8988T (cell line): ENCODE measurements at regions not wholly inside any gene's neighbourhood (a gene's known extent, or its start where the extent isn't known, plus 50 kb on each side); places are given as distances from the start of the nearest gene placed in this dataset.

Experiments used
- DNase-seq: peaks from one replicate; pipeline ENCODE4 v3.0.0; 2011

DNA sequence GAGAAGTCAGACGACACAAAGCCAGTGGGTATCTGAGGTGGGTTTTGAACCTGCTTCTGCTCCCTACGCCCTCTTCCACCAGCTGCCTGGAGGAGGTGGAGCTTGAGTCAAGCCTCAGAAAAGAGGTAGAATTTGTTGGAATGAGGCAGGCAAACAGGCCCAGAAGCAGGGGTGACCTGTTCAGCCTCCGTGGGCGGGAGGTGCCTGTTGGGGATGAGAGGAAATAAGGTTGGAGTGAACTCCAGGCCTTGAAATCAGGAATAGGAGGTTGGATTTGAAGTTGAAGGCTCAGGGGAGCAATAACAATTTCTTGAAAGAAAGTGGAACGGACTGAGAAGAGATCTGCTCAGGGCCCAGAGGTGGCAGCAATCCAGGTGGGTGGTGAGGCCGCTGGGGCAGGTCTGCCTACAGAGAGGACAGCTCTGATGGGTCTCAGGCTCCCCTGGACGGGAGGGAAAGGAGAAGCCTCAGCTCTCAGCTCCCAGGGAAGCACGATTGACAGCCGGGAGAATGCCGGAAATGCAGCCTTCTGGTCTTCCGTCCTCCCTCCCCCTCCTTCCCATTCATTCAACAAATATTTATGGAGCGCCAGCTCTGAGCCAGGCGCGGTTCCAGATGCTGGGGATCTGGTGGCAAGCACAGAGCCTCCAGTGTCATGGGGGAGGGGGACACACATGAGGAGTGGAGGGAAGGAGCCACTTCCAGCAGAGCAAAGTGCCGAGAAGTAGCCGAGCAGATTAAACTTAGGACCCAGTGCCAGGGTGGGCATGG lies 61.9 kb upstream of the CIBAR2 start:
- DNase-seq, result peak; percentile 93

DNA sequence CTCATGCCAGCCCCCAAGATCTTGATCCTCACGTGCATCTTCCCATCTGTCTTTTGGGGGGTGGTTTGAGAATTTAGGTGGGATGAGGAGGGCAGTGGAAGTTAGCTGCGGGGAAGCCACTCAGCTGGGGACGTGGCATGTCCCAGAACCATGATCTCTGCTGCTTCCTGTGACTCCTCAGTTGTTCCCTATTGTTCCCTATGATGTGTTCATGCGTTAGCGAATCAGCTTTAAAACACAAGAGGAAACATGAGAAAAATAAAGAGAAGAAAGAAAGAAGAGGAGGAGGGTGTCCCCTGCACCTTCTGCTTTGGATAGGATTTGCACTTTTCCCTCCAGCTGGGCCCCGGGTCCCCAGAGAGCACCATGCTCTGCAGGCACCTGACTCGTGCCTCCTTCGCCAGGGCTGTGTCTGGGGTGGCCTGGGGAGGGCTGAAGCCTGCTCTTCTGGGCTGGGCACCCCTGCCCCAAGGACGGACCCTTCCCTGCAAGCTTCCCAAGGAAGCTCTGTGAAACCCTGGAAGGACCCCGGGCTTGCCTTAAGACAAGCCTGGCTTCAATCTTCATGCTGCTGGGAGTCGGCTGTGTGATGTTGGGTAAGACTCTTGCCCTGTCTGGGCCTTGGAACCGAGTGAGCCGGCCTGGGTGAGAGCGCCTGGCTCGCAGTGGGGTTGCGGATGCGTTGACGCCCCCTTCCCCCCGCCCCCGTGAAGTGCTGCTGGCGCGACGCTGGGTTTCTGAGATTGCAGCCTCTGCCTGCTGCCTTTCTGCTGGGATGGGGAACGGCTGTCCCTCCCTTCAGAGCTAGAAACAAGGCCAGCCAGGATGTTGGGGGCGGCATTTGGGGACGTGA lies 62.8 kb upstream of the CIBAR2 start:
- no peak for DNase-seq

DNA sequence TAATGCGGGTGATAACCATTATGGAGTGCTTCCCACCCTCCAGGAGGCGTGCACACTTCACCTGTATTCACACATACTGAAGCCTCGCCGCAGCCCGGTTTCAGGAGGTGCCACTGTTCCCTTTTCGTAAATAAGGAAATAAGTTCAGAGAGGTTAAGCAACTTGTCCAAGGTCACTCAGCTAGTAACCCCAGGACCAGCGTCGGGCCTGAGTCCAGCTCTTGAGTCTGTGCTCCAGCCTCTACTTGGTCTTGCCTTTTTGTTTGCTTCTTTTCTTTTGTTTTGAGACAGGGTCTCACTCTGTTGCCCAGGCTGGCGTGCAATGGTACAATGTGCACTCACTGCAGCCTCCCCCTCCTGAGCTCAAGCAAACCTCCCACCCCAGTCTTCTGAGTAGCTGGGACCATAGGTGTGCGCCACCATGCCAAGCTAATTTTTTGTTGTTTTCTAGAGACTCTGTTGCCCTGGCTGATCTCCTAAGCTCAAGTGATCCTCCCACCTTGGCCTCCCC lies 63.5 kb upstream of the CIBAR2 start:
- no peak for DNase-seq

DNA sequence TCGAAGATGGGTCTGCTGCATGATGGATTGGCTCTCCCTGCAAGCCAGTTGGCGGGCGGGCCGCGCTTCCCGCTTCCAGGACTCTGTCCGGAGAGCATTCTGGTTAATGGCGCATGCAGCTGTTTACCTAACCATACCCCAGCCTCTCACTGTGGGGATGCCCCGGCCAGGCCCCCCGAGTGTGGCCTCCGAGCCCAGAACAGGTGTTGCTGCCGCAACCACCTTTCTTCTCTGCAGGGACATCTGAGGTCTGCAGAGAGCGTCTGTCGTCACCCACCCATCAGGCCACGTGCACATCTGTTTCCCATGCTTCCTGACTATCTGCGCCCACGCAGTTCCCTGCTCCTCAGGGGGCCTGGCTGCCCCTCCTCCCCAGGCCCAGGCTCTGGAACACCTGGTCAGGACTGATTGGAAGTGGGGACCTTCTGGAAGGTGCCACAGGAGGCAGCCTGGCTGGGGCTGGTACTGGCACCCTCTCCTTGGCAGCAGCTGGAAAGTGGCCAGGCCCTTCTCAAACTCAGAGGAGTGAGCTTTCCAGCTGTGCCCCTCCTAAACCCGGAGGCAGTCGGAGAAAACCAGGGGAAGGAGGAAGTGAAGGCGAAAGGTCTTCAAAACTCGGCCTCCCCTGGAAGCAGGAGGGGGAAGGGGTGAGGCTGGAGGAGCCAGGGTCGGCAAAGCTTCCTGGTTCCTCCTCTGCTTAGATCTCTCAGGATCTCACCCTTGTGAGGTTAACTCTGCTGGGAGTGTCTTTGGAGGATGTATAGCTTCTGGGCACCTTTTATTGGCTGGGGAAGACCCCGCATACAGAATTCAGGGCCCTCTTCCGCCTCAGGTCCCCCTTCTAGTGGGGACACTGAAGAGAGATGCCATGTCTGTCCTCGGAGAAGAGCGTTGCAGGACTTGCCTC lies 64.5 kb upstream of the CIBAR2 start:
- DNase-seq, result no peak

DNA sequence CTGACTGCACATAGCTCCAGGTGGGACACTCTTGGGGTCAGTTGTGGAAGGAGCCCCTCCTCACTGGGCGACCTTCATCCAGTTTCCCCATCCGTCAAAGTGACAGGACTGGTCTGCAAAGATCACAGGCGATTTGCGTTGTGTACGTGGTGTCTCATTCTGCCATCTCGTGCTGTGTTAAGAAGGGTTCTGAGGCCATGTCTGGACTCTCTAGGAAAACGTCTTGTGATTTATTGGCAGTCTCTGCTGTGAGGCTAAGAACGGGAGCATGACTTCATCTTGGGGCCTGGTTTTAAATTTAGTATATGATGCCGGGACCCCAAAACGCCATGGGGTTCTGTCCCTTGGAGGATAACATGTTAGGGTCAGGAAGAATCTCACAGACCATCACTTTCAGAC lies 65.2 kb upstream of the CIBAR2 start:
- no peak for DNase-seq

DNA sequence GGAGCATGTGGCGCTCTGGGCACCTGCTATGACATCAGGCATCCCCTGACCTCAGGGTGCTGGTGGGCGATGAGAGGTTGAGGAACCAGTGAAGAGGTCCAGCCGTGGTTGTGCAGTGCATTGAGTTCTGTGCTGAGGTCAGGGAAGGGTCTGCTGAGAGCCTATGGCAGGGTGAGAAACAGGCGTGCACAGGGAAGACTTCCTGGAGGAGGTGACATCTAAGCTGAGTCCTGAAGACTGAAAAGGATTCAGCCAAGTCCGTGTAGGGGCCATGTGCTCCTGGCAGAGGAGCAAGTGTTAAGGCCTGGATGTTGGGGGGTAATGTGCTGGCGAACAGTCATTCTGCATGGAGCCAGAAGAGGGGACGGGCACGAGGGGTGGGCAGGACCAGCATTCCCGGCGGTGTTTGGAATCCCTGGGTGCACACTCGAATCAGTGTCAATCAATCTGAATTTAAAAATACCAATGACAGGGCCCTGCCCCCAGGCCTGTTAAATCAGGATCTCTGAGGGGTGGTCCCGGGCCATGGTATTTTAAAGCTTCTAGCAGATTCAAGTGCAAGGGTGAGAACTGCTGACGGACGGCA lies 65.8 kb upstream of the CIBAR2 start:
- no peak for DNase-seq

DNA sequence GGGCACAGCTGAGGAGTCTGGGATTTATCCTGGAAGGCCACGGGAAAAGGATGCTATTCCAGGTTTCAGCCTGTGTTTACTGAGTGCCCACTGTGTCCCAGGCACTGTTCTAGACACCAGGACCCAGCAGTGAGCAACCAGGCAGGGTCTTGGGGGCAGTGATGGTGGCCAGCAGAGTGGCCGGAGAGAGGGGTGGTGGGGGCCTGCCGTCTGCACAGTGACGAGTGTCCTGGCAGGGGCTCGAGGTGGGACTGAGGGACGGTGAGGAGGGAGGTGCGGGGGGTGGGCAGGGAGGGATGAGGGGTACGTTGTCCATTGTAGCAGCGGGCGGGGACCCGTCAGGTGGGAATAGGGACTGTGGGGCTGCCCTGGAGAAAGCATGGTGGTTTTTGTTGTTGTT lies 66.3 kb upstream of the CIBAR2 start:
- no peak for DNase-seq

DNA sequence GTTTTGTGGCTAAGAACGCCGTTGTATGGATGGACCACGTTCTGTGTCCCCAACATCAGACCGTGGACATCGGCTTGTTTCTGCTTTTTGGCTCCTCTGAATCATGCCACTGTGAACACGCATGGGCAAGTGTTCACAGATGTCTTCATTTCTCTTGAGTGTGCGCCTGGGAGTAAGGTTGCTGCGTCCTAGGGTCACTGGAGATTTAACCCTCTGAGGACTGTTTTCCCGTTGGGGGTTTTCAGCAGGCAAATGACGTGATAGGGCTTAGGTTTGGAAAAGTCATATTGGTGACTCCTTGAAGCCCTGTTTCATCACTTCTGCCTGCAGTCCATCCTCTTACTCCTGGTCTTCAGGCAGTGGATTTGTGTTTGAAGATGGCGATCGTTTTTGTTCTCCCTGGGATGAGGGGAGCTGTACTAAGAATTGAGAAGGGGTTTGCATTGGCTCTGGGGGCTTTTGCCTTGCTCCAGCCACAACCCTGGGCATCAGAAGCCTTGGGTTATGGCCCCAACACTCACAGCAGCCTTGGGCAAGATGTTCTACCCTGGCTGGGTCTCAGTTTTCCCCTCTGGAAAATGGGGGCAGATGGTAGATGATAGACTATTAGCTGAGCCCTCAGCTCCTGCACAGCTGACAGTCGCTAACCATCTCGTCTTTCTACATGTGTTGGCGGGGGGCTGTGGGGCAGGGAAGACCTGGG lies 67.2 kb upstream of the CIBAR2 start:
- no peak for DNase-seq

DNA sequence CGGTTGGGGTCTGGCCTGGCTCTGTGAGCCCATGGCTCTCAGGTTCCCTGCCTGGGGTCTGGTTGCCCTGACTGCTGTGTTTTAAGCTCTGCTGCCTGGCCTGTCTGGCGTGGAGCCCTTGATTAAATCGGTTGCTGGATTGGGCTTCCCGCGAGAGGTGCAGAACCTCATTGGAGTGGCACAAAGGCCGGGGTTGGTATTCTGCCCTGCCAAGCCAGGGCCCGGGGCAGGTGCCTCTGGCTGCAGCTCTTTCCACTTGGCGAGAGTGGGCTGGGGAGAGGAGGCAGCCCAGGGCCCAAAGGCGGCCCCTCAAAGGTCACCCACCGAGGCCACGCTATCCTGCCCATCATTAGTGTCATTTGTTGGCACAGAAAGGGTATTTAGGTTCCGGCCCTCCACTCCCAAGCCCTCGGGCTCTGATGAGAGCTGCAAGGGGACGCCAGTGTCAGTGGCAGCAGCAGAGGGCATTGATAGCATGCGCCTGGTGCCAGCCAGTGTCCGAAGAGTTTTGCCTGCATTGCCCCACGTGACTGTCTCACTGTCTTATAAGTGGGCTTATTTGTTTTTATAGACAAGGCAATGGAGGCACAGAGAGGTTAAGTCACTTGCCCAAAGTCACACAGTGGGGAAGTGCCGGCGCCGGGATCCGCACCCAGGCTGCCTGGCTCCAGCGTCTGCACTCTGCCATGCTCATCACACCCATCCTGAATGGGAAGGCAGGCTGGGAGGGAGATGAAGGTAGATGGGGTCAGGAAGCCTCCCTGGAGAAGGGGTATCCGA lies 68.0 kb upstream of the CIBAR2 start:
- no peak for DNase-seq

DNA sequence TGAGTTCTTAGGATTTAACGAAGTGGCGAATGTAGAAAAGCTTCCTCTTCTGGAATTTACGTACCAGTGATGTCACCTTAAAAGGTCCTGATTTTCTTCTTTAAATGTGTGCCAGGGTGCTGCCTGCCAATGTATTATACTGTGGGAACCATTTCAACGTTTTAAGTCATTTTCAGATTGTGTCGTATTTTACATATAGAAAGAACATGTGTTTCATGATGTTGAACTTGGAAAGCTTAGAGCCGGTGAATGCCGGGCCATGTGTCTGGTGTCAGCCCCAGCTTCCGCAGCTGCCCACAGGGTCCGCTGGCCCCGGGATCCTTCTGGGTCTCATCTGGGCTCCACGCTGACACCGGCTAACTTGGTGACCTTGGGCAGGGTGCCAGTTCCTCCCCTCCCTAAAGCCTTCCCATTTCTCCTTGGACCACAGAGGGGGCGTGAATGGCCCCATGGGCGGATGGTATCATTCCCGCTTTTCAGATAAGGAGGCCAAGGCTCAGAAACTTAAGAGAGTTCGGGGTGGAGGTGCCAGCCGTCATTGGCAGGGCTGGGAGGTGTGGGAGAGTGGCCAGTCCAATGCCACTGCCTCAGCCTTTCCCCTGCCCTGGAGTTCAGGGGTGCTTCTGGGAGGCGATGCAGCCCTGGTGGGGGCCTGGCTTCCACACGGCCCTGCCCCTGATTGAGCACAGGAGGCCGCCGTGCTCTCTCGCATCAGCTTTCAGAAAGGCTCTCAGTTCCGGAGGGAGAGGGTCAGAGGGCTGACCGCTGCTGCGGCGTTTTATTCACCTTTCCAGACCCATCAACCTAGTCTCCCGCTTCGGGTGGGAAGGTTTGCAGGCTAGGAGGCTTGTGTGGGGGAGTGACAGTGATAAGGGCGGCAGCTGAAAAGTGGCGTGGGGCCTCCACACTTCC lies 68.8 kb upstream of the CIBAR2 start:
- DNase-seq, result no peak

DNA sequence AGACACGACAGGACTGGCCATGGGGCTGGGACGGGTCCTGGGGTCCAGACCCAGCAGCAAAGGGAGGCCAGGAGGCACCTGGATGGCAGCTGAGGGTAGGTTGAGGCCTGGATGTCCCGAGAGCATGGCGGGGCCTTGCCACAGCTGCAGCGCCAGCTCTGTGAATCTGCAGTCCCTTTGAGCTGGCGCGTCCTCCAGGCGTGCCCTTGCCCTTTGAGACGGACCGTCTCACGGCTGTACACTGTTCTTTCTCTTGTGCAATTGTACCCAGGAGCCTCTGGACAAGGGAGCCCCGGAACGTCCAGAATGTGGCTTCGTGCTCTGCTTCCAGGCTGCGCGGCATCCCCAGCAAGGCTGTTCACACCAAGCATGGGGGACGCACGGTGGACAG lies 69.5 kb upstream of the CIBAR2 start:
- no peak for DNase-seq

DNA sequence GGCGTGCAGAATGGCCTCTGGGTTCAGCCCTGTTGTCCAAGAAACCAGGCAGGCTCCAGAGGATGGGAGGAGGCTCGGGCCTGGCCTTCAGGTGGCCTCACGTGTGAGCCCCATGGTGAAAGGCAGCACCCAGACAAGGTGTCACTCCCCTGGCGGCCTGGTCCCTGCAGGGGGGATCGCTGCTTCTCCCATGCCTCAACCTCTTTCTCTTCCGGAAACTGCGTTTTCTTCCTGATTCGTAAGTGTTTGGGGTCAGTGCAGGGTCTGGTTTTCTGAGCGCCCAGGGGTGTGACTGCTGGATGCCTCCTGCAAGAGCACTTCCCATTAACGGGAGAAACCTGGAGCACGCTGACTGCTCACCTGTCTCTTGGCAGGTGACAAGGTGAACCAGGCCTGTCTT lies 70.0 kb upstream of the CIBAR2 start:
- no peak for DNase-seq

DNA sequence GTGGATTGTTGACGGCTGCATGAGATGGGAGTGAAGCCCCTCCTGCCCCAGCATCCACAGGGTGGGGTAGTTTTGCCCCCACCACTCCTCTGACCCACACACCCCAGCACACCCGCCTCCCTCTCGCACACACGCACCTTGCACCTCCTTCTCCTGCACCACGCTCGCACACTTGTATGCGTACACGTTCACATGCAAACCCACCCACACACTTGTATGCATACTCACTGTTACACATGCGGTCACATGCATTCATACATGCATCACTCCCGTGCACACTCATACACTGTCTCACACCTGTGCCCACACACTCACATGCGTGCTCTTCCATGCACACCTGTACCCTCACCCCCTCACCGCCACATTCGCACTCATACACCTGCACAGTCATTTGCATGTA lies 70.5 kb upstream of the CIBAR2 start:
- no peak for DNase-seq

DNA sequence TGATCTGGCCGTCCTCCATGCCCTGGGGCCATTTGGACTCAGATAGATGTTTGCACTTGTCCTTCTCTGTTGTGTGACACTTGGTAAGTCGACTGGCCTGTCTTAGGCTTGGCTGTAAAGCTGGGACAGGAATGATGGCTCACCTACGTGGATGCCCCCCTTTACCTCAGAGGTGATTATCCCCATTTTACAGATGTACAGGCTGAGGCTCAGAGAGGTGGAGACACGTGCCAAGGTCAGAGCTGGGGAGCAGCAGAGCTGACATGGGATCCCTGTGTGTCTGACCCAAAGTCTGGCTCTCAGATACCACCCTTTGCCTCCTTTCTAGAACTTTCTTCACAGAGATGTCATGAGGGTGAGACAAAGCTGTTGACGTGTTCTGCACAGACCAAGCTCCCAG lies 71.3 kb upstream of the CIBAR2 start:
- no peak for DNase-seq

DNA sequence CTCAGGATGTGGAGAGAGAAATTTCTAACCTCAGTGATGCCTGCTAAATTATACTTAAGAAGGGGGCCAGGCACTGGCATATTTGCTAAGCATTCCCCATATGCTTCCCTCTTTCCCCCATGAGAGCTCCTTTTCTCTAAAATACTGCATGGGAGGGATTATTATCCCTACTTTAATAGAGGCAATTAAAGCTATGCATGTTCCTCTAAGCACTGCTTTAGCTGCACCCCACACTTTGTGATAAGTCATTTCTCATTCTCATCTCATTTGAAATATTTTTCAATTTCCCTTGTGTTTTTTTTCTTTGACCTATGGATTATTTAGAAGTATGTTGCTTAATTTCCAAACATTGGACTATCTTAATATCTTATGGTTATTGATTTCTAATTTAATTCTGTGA lies 72.1 kb upstream of the CIBAR2 start:
- DNase-seq, result no peak

DNA sequence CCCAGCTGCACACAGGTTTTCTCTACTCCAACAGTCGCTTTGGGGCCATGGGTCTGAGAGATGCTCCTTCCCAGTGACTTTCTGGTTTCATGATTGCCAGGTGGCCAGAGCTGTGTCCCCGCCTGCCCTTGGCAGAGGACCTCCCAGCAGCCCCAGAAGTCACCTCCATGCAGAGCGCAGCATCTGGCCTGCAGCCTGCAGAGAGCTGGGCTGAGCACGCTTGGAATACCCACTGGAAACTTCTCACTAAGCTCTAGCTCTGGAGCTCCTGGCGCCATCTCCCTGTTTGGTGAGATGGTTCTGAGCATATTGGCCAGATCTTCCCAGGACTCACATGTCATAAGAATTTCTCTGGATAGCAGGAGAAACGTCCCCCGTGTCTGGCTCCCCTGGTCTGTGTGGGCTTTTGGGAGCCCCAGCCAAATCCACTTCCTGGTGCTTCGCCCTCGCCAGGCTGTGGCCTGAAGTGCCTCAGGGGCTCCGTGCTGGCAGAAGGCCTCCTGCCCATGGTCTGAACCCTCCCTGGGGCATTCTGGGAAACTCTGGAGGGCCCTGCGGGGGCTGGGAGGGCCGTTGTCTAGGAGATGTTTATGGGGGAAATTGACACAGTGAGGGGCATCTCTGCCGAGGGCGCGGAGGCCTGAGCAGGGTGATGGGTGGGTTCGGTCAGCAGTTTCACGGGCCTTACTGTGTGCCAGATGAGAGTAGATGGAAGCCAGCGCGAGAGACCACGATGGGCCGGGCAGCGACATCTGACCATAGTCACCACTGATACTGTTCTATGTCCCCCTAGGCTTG lies 73.2 kb upstream of the CIBAR2 start:
- DNase-seq, result no peak

DNA sequence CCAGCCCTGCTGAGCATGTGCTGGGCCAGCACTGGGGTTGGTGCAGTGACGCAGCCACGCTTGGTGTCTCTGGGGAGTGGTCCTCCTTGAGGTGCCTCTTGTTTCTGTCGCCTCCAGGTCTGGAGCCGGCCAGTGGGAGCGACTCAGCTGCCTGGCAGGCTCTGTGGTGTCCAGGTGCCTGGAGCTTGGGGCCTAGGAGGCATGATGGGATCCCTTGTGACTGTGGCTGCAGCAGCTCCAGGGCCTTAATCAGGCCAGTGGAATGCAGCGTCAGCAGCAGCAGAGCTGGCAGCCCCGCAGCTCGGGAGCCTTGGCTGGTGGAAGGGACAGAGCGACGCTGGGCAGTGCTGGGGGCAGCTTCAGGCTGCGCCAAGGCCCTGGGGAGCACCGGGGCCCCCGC lies 74.7 kb upstream of the CIBAR2 start:
- DNase-seq, result no peak

DNA sequence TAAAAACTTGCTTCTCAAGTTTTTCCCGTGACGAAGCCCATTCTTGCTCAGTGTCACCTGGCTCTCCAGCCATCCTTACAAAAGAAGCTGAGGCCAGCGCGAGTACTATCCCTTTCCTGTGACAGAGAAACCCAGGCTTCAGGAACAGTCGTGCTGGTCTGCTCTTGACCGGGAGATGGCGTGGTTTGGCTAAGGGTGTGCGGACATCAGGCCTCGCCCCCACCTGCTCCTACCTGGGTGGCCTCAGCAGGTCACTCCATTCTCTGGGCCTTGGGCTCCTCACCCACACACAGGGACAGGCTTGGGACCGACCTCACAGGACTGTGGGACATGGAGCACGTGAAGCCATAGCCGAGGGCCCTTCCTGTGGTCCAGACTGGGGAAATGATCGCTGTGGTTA lies 75.2 kb upstream of the CIBAR2 start:
- no peak for DNase-seq

DNA sequence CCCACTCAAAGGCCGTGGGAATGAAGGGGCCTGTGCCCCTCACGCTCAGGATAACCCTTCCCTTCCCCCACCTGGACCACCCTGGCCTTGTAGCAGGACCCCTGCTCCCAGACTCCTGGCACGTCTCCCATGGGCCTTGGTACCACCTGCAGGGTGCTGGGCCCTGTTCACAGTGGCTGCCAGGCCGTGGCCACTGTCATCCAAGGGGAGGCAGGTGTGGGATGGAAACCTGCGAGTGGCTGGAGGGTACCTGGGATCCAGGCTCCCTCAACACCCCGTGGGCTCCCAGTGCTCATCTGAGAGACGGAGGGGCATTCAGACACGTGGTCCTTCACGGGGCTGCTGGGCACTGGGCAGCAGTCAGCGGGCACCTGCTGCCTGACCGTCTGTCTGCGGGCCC lies 75.6 kb upstream of the CIBAR2 start:
- no peak for DNase-seq
